ENCODE measurements at regions not wholly inside any gene's neighbourhood (a gene's known extent, or its start where the extent isn't known, plus 50 kb on each side); places are given as distances from the start of the nearest gene placed in this dataset.
"Not testable (repeated sequence)": the region's sequence is repeated elsewhere in the genome, so short reads cannot be mapped to it uniquely, and the experiment has no call there.

DNA sequence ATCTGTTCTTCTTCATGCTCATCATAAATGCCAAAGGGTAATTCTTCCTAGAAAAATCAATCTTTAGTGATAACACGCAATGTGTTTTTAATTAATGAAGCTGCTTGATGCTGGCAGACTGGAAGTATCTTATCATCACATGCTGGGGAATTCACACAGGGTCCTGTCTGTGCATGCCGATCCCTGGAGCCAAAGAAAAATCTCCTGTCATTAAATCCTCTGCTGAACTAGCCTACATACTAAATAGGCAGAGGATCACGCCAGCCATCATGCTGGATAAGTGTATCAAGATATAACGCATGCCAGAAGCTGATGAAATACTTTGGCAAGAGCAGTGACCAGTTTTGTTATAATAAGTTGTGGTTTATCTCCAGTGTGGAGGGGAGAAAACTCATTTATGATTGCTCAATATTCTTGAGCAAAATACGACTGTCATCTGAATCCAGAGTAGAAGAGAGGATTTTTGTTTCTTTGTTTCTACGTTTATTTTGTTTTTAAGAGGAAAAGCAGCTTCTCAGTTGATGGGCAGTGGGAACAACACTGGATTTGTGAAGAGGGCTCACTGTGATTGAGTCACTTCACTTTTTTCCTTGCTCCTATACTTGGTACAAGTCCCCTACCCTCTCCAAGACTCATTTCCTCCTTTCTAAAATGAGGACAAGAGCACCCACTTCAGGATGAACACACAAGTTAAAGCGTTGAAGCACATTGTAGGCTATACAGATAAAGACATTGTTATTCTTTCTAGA is 649.1 kb downstream of the TNS3 start:
- Mint-ChIP-seq H3K4me1 (no peaks in the 10 kb centered on the region), H3K36me3 (ENCODE audit: low read depth) (no peaks in the 10 kb centered on the region), H3K27ac (no peak overlapping the region), H3K27me3 (no peaks in the 10 kb centered on the region), H3K9me3 (no peaks in the 10 kb centered on the region), H3K4me3 (no peak overlapping the region)
- POLR2A ChIA-PET, result no interaction called here
- CTCF ChIA-PET, result no interaction called here
- no peak for DNase-seq

DNA sequence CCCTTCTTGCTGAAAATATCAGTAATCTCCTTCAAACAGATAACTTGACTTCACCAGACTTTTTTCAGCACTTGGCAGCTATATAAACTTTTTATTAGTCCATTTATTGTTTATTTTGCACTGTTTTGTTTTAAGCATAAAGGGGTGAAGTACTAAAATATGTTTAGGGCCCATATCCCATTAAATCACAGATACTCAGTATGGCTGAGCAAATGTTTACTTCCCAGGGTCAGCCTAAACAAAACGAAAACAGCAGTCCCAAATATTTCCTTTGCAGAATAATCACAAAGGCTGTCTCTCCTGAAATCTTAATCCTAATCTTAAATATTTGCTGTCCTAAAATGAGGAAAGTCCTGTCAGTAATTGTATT is 649.6 kb downstream of the TNS3 start:
- Mint-ChIP-seq H3K4me3 (no peak overlapping the region), H3K27ac (no peak overlapping the region), H3K27me3 (no peaks in the 10 kb centered on the region), H3K4me1 (no peaks in the 10 kb centered on the region), H3K36me3 (ENCODE audit: low read depth) (no peaks in the 10 kb centered on the region), H3K9me3 (no peaks in the 10 kb centered on the region)
- DNase-seq, result no peak
- ChIA-PET CTCF (no interaction called here), POLR2A (no interaction called here)

DNA sequence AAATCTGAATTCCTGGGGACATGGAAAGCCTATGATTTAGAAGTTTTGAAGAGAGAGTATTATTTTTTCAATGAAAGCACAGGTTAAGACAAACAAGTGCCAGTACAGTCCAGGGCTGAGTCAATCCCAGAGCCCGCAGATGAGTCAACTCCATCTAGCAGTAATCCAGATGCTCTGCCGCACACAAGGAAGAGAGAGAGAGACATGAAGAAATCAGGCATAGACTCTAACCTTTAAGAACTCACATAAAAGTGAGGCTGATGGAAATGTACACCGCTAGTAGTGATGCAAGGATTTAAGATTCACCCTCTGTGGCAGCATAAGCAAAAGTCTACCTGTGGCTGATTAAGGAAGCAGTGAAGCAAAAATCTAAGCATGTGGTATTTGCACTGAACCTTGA is 651.5 kb downstream of the TNS3 start:
- no peak for DNase-seq
- ChIA-PET POLR2A (no interaction called here), CTCF (no interaction called here)
- Mint-ChIP-seq H3K9me3 (no peaks in the 10 kb centered on the region), H3K27ac (no peak overlapping the region), H3K27me3 (no peaks in the 10 kb centered on the region), H3K4me3 (no peak overlapping the region), H3K4me1 (no peaks in the 10 kb centered on the region), H3K36me3 (ENCODE audit: low read depth) (no peaks in the 10 kb centered on the region)

DNA sequence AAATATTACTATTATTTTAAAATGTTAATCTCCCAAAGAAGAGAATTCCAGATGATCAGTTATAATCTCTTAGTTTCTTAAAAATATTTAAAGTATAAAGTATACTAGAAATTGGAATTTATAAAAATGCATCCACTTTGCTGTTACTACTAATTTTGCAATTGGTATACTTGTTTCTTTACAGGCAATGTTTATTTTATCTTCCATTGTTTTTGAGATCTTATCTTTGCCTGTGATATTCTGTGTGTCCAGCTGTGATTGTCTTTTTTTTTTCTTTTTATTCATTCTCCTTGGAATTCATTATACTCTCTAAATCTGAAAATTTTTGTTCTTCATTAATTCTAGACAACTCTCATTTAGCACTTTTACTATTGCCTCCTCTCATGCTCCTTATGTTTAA is 652.6 kb downstream of the TNS3 start:
- no peak for DNase-seq
- ChIA-PET POLR2A (no interaction called here), CTCF (no interaction called here)
- Mint-ChIP-seq H3K4me3 (no peak overlapping the region), H3K27ac (no peak overlapping the region), H3K36me3 (ENCODE audit: low read depth) (no peaks in the 10 kb centered on the region), H3K4me1 (no peaks in the 10 kb centered on the region), H3K27me3 (no peaks in the 10 kb centered on the region), H3K9me3 (no peaks in the 10 kb centered on the region)

DNA sequence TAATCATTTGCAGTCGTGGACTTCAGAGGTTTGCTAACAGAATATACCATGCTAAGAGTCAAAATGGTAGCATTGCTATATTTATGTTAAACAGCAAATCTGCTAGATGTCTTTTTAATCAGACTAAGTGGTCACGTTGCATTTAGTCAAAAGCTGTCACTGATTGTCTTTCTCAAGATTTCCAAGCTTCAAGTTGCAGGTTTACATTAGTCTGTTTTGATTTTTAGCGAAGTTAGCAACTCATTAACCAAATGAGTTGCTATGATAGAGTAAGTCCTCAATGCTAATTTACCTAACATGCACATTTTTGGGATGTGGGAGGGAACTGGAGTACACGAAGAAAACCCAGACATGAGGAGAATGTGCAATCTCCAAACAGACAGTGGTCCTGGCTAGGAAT is 653.2 kb downstream of the TNS3 start:
- ChIA-PET CTCF (no interaction called here), POLR2A (no interaction called here)
- H3K27me3 Mint-ChIP-seq, result no peaks in the 10 kb centered on the region
- no peaks in the 10 kb centered on the region for H3K36me3 Mint-ChIP-seq (ENCODE audit: low read depth)
- DNase-seq, result no peak
- no peak overlapping the region for H3K27ac Mint-ChIP-seq
- no peaks in the 10 kb centered on the region for H3K9me3 Mint-ChIP-seq
- no peak overlapping the region for H3K4me3 Mint-ChIP-seq
- H3K4me1 Mint-ChIP-seq, result no peaks in the 10 kb centered on the region

DNA sequence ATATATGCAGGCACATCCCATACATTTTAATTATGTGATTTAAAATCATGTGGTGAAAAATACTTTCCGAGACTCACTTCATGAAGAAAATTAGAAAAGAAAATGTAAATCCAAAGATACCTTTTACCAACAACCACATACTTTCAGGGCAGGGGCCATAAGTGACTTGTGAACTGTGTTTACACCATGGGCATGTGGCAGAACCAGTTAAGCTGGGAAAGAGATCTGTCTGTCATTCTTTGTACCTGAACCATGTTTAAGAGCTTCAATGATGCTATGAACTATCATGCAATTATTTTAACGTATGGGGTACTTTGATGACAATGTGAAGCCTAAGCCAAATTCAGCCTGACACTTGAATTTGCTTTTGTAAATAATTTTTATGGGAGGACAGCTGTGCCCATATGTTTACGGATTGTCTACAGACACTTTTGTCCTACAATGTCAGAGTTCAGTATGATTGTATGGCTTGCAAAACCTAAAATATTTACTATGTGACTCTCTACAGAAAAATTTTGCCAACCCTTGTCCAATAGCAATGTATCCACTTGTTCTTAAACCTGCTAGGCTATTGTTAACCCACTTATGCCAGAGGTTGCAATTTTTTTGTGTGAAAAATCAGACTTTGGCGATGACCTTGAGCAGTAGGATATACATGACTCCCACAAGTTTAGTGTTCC is 654.6 kb downstream of the TNS3 start:
- Mint-ChIP-seq H3K4me3 (no peak overlapping the region), H3K4me1 (no peaks in the 10 kb centered on the region), H3K27ac (no peak overlapping the region), H3K9me3 (no peaks in the 10 kb centered on the region), H3K36me3 (ENCODE audit: low read depth) (no peaks in the 10 kb centered on the region), H3K27me3 (no peaks in the 10 kb centered on the region)
- no peak for DNase-seq
- CTCF ChIA-PET, result interaction anchor here (0.5 kb wide), 1 partner anchor 230 kb away, joined by 3 read pairs; no protein-coding TSS in a partner anchor
- POLR2A ChIA-PET, result no interaction called here

DNA sequence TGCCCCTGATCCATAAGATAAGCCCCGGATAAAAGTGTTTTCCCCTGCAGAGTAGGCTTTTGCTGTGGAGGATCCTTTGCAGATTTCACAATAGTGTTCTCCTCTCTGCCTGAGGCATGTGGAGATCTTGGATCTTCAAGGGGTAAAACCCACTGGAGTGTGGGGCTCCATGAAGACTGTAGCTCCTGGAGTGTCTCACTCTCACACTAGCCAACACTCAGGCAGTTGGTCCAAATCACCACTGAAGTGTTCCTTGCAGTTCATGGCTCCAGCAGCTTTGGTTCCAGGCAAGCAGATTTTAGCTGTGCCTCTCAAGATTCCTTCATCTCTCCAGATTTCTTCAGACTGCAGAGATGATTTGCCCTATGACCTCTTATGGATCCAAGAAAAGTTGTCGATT is 665.3 kb downstream of the TNS3 start:
- H3K4me3 Mint-ChIP-seq, result no peak overlapping the region
- no peak for DNase-seq
- no peaks in the 10 kb centered on the region for H3K9me3 Mint-ChIP-seq
- no peaks in the 10 kb centered on the region for H3K36me3 Mint-ChIP-seq (ENCODE audit: low read depth)
- no peaks in the 10 kb centered on the region for H3K27me3 Mint-ChIP-seq
- POLR2A ChIA-PET, result no interaction called here
- H3K27ac Mint-ChIP-seq, result no peak overlapping the region
- no peaks in the 10 kb centered on the region for H3K4me1 Mint-ChIP-seq
- CTCF ChIA-PET, result no interaction called here

DNA sequence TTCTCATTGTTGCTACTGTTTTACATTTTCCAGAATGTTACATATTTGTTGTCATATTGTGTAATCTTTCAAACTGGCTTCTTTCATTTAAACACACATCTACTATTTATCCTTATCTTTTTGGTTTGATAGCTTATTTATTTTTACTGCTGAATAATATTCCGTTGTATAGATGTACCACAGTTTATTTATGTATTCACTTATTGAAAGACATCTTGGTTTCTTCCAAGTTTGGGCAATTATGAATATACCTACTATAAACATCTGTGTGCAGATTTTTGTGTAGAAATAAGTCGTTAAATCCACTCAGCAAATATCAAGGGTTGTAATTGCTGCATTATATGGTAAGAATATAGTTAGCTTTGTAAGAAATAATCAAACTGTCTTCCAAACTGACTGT is 669.2 kb downstream of the TNS3 start:
- POLR2A ChIA-PET, result no interaction called here
- CTCF ChIA-PET, result no interaction called here

DNA sequence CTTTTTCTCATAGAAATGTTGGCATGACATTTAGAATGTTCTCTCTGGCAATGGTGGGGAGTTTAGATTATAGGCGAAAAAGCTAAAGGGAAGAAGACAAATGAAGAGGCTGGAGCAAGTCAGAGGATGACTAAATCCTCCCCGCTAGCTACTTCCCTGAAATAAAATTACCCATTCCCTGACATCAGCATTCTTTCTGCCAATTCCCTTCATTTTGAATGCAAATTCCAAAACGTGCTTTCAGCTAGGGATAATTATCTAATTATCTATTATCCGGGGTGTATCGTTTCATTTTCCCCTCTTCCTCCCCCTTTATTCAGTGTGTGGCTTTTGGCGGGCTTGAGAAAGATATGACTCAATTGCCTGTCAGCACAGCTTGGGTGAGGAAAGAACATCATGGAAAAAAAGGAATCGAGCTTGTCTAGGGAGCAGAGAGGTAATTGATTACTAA is 672.3 kb downstream of the TNS3 start:
- no peaks in the 10 kb centered on the region for H3K27me3 Mint-ChIP-seq
- no peak overlapping the region for H3K27ac Mint-ChIP-seq
- ChIA-PET CTCF (no interaction called here), POLR2A (no interaction called here)
- no peak overlapping the region for H3K4me3 Mint-ChIP-seq
- H3K9me3 Mint-ChIP-seq, result no peaks in the 10 kb centered on the region
- DNase-seq, result no peak
- no peaks in the 10 kb centered on the region for H3K4me1 Mint-ChIP-seq
- no peaks in the 10 kb centered on the region for H3K36me3 Mint-ChIP-seq (ENCODE audit: low read depth)

More for the DNA sequence above, 669.2 kb downstream of the TNS3 start:
- Mint-ChIP-seq H3K4me1 (no peaks in the 10 kb centered on the region), H3K9me3 (no peaks in the 10 kb centered on the region), H3K27ac (no peak overlapping the region), H3K27me3 (no peaks in the 10 kb centered on the region), H3K36me3 (ENCODE audit: low read depth) (no peaks in the 10 kb centered on the region), H3K4me3 (no peak overlapping the region)
- no peak for DNase-seq

DNA sequence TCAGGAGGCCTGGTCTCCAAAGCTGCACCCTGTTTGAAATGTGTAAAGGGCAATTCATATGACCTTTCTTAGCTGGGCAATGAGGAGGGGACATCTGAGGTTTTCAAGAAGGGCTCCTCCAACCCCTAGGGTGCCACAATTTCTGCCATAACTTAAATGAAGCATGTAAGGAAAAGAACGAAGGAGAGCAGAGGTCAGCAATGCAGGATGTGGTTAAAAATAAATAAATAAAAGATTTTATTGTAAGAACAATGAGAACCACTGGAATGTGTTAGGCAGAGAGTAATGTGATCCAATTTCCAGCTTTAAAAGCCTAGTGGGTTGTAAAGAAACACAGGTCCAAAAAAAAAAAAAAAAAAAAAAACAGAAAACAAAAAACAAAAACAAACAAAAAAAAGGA is 673.1 kb downstream of the TNS3 start:
- H3K4me3 Mint-ChIP-seq, result no peak overlapping the region
- no peaks in the 10 kb centered on the region for H3K4me1 Mint-ChIP-seq
- no peak overlapping the region for H3K27ac Mint-ChIP-seq
- ChIA-PET CTCF (interaction anchor here (0.6 kb wide), 1 partner anchor 556 kb away, joined by 4 read pairs; no protein-coding TSS in a partner anchor), POLR2A (no interaction called here)
- no peak for DNase-seq
- H3K9me3 Mint-ChIP-seq, result no peaks in the 10 kb centered on the region
- no peaks in the 10 kb centered on the region for H3K36me3 Mint-ChIP-seq (ENCODE audit: low read depth)
- no peaks in the 10 kb centered on the region for H3K27me3 Mint-ChIP-seq

DNA sequence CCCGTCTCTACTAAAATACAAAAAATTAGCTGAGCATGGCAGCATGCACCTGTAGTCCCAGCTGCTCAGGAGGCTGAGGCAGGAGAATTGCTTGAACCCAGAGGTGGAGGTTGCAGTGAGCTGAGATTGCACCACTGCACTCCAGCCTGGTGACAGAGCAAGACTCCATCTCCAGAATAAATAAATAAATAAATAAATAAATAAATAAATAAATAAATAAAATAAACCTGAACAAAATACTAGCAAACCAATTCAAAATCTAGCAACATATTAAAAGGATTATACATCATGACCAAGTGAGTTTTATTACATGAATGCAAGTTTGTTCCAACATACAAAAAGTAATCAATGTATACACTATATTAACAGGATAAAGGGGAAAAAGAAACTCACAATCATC is 677.4 kb downstream of the TNS3 start:
- H3K27me3 Mint-ChIP-seq; POLR2A ChIA-PET; H3K27ac Mint-ChIP-seq; H3K36me3 Mint-ChIP-seq (ENCODE audit: low read depth); H3K9me3 Mint-ChIP-seq; CTCF ChIA-PET; H3K4me3 Mint-ChIP-seq; H3K4me1 Mint-ChIP-seq; DNase-seq: not testable (repeated sequence)

DNA sequence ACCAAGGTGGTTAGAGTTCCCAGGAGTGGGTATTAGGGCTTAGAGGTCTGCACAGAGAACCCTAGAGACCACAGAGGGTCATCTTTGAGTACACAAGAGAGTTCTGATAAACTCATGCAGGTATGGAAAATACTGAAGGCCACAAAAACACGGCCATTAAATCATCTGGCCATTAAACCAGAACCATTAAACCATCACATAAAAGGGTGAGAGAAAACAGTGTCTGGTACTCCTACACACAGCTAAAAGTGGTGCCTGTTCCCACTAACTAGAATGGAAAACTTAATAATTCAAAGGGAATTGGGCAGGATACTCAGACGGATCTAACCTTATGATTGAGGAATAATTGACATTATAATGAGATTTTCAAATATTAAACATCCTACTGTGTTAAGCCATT is 679.4 kb downstream of the TNS3 start:
- H3K4me1 Mint-ChIP-seq, result no peaks in the 10 kb centered on the region
- no peaks in the 10 kb centered on the region for H3K36me3 Mint-ChIP-seq (ENCODE audit: low read depth)
- no peaks in the 10 kb centered on the region for H3K27me3 Mint-ChIP-seq
- ChIA-PET POLR2A (no interaction called here), CTCF (no interaction called here)
- DNase-seq, result no peak
- no peak overlapping the region for H3K27ac Mint-ChIP-seq
- no peaks in the 10 kb centered on the region for H3K9me3 Mint-ChIP-seq
- no peak overlapping the region for H3K4me3 Mint-ChIP-seq

DNA sequence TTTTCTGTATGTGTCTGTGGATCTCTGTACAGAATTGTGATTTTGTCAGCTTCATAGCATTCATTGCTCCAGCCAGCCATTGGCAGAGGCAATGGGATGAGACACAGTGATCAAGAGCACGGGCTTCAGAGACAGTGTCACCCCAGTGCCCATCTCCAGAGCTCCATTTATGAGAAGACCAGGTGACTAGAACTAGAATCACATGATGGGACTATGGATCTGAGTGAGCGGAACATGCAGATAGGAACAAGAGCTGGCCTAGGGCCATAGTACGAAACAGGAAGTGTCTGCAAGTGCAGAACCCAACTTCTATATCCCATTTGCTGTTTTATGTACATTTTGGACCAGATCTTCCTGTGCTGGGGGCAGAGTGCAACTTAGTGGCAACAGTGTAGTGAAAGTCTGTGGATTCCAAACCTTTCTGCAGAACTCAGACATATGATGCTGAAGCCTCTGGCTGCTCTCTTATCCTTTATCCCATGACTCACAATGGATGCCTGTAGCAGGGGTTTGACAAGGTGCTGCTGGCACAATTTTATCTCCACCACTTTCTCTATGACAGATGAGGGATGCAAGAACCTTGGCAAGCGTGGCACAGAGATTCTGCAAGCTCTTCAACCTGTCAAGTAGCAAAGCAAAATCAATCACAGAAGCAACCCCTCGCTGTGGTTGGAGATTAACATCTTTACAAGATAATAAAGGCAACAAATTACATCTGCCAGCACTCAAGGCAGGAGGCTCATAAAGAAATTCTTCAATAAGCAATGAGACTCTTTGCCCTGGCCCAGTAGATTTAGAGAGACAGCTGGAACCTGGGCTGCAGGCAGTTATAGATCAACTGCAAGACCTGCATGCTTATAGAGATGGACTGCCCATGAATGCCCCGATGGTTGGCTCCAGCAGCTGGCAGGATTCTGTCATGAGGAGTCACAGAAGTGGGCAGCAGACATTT is 681.3 kb downstream of the TNS3 start:
- Mint-ChIP-seq H3K4me1 (no peaks in the 10 kb centered on the region), H3K27ac (no peak overlapping the region), H3K27me3 (no peaks in the 10 kb centered on the region), H3K36me3 (ENCODE audit: low read depth) (no peaks in the 10 kb centered on the region), H3K4me3 (no peak overlapping the region), H3K9me3 (no peaks in the 10 kb centered on the region)
- CTCF ChIA-PET, result no interaction called here
- DNase-seq, result no peak
- POLR2A ChIA-PET, result no interaction called here

Data from activated CD4-positive, alpha-beta T cell treated with anti-CD3 and anti-CD28 coated beads, Interleukin-2, amount 10 ng/mL, durations not matched to agents 7 days and 5 days (primary cell).